OCI-LY7 (cell line): ENCODE measurements at regions not wholly inside any gene's neighbourhood (a gene's known extent, or its start where the extent isn't known, plus 50 kb on each side); places are given as distances from the start of the nearest gene placed in this dataset. TPM values are rescaled to one million over a fixed set of nuclear protein-coding genes. Genes with fewer than 3 reads are reported as not detected.

ENCODE experiments used
- BruUV-seq: library from RNA; stranded (reverse); fragments of 400-500 nt; replicated peaks from 2 replicates; lab custom pipeline; 2021; lab: Mats Ljungman, UMichigan
- CTCF ChIA-PET: fragments of 300-600 bp; sonication (Branson Sonifier 250); formaldehyde crosslinking; loops from one replicate; lab custom pipeline; 2022; ENCODE audit warnings: antibody characterized with exemption; ENCODE audit not compliant: unreplicated experiment; lab: Charles Lee
- POLR2A ChIA-PET: fragments of 300-600 bp; sonication (Branson Sonifier 250); formaldehyde crosslinking; loops from one replicate; lab custom pipeline; 2022; ENCODE audit warnings: antibody characterized with exemption; lab: Charles Lee
- DNase-seq: peaks from one replicate; pipeline ENCODE4 v3.0.0-alpha.2; 2015; ENCODE audit warnings: low spot score
- H2AFZ ChIP-seq: fragments of 200-600 bp; sonication (generic), shearing (Covaris generic); 2 replicates; pipeline ENCODE4 v1.6.1; 2014; ENCODE audit warnings: mild to moderate bottlenecking, antibody characterized with exemption, low read length, moderate library complexity
- H3K27ac ChIP-seq: fragments of 200-600 bp; sonication (generic); 2 replicates; pipeline ENCODE4 v1.5.1; 2014; ENCODE audit warnings: mixed run types, low read depth, mild to moderate bottlenecking, moderate library complexity, low read length, inconsistent platforms; ENCODE audit not compliant: poor library complexity, severe bottlenecking
- H3K36me3 ChIP-seq: fragments of 200-600 bp; sonication (generic); 2 replicates; pipeline ENCODE4 v1.6.1; 2014; ENCODE audit warnings: mild to moderate bottlenecking, antibody characterized with exemption, low read length, moderate library complexity, mixed read lengths; ENCODE audit not compliant: insufficient read depth
- H3K4me1 ChIP-seq: fragments of 200-600 bp; sonication (generic); 2 replicates; pipeline ENCODE4 v1.5.1; 2014; ENCODE audit warnings: mild to moderate bottlenecking, low read length; ENCODE audit not compliant: insufficient read depth, poor library complexity, severe bottlenecking
- H3K4me2 ChIP-seq: fragments of 200-600 bp; sonication (generic); 2 replicates; pipeline ENCODE4 v1.6.1; 2014; ENCODE audit warnings: mild to moderate bottlenecking, low read length
- H3K4me3 ChIP-seq: fragments of 200-600 bp; sonication (generic); 2 replicates; pipeline ENCODE4 v1.5.1; 2014; ENCODE audit warnings: mild to moderate bottlenecking, low read depth, low read length; ENCODE audit not compliant: poor library complexity, severe bottlenecking
- H3K79me2 ChIP-seq: fragments of 200-600 bp; sonication (generic); 2 replicates; pipeline ENCODE4 v1.6.1; 2016; ENCODE audit warnings: low read depth, mild to moderate bottlenecking, low read length, moderate library complexity, mixed read lengths; ENCODE audit not compliant: insufficient read depth
- H3K9me2 ChIP-seq: fragments of 200-600 bp; sonication (generic); 2 replicates; pipeline ENCODE4 v1.6.1; 2016; ENCODE audit warnings: mild to moderate bottlenecking, low read length, mixed read lengths; ENCODE audit not compliant: insufficient read depth
- H3K9me3 ChIP-seq: fragments of 200-600 bp; sonication (generic); 2 replicates; pipeline ENCODE4 v1.6.1; 2014; ENCODE audit warnings: mild to moderate bottlenecking, mixed run types, low read length, mixed read lengths
- H4K20me1 ChIP-seq: fragments of 200-600 bp; sonication (generic); 2 replicates; pipeline ENCODE4 v1.6.1; 2014; ENCODE audit warnings: mild to moderate bottlenecking, antibody characterized with exemption, low read length, moderate library complexity, mixed read lengths; ENCODE audit not compliant: insufficient read depth
- EZH2phosphoT487 ChIP-seq: fragments of 200-600 bp; sonication (generic); IDR thresholded peaks from 2 replicates; pipeline ENCODE4 v1.6.1; 2018; ENCODE audit warnings: low read depth, borderline replicate concordance, mild to moderate bottlenecking, mixed run types, antibody characterized with exemption, low read length, moderate library complexity, mixed read lengths
- intact Hi-C: fragments of 100-400 bp; cut with micrococcal nuclease; formaldehyde crosslinking; loops from one replicate; pipeline ENCODE4 v1.10.0; 2022; ENCODE audit not compliant: unreplicated experiment
- small RNA-seq: library from RNA; depleted of rRNA; stranded (forward); fragments of <200 nt; gene quantifications from one replicate; pipeline ENCODE3, GENCODE V24; 2014
- TF ChIP-seq, protein P1 (sequence below): fragments of 200-600 bp; sonication (generic); conservative IDR thresholded peaks from 2 replicates; pipeline ENCODE4 v1.5.1; 2014; ENCODE audit warnings: mild to moderate bottlenecking, antibody characterized with exemption, low read length, moderate library complexity, mixed read lengths

GRCh38 chr20:50459124-50459918 is 50.9 kb upstream of the PTPN1 start:
- Histone ChIP-seq H3K4me2 (no peak overlapping the region), H2AFZ (no peak overlapping the region), H3K9me3 (no peaks in the 10 kb centered on the region), H3K9me2 (no peaks in the 10 kb centered on the region), H4K20me1 (no peaks in the 10 kb centered on the region), H3K27ac (no peak overlapping the region), H3K4me1 (no peaks in the 10 kb centered on the region), H3K36me3 (no peaks in the 10 kb centered on the region), H3K4me3 (no peak overlapping the region), H3K79me2 (no peaks in the 10 kb centered on the region)
- intact Hi-C loops = no loop called here
- ChIA-PET CTCF (no interaction called here), POLR2A (interaction anchor here (0.7 kb wide), 1 partner anchor 174 kb away, joined by 3 read pairs; no protein-coding TSS in a partner anchor)
- no peak for DNase-seq
- BruUV-seq = no TSS peak
- TF ChIP-seq EZH2phosphoT487 = no peak
- TF ChIP-seq, protein P1, sequence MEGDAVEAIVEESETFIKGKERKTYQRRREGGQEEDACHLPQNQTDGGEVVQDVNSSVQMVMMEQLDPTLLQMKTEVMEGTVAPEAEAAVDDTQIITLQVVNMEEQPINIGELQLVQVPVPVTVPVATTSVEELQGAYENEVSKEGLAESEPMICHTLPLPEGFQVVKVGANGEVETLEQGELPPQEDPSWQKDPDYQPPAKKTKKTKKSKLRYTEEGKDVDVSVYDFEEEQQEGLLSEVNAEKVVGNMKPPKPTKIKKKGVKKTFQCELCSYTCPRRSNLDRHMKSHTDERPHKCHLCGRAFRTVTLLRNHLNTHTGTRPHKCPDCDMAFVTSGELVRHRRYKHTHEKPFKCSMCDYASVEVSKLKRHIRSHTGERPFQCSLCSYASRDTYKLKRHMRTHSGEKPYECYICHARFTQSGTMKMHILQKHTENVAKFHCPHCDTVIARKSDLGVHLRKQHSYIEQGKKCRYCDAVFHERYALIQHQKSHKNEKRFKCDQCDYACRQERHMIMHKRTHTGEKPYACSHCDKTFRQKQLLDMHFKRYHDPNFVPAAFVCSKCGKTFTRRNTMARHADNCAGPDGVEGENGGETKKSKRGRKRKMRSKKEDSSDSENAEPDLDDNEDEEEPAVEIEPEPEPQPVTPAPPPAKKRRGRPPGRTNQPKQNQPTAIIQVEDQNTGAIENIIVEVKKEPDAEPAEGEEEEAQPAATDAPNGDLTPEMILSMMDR = no peak

DNA sequence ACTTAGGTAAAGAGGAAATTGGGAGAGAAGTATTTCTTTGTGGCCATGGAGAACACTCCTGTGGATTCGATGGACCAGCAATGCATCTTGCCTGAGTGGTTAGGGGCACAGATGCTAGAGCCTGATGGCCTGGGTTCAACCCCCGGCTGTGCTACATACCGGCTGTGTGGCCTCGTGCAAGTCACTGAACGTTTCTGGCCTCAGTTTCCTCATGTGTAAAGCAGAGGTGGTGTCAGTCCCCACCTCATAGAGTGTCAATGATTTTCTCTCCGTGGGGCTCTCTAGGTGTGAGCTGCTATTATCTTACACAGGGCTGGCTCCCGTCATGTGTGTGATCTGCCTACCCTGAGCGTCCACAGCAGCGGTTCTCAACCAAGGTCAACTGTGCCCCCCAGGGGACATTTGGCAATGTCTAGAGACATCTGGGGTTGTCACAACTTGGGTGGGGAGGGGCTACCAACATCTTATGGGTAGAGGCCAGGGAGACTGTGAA is 50.0 kb upstream of the PTPN1 start:
- H3K79me2 ChIP-seq = no peaks in the 10 kb centered on the region
- CTCF ChIA-PET = no interaction called here
- H3K4me1 ChIP-seq = no peaks in the 10 kb centered on the region
- no peak for DNase-seq
- H3K9me3 ChIP-seq = no peaks in the 10 kb centered on the region
- H2AFZ ChIP-seq = no peak overlapping the region
- TF ChIP-seq, protein P1 = no peak
- no peak for TF ChIP-seq EZH2phosphoT487
- H4K20me1 ChIP-seq = no peaks in the 10 kb centered on the region
- no peaks in the 10 kb centered on the region for H3K36me3 ChIP-seq
- POLR2A ChIA-PET = no interaction called here
- intact Hi-C loops = loop anchor here (1.0 to 10.0 kb wide), 3 partner anchors 115 to 274 kb away; partner anchors contain the start of gene CEBPB
- H3K9me2 ChIP-seq = no peaks in the 10 kb centered on the region
- no peak overlapping the region for H3K4me2 ChIP-seq
- BruUV-seq = no TSS peak
- no peak overlapping the region for H3K4me3 ChIP-seq
- no peak overlapping the region for H3K27ac ChIP-seq

Small RNA genes lying in the stretch of these regions (small RNA-seq; reads per million reads assigned to genes)
- not detected for gene RN7SL636P
